ENCODE measurements at regions not wholly inside any gene's neighbourhood (a gene's known extent, or its start where the extent isn't known, plus 50 kb on each side); places are given as distances from the start of the nearest gene placed in this dataset.
"Not testable (repeated sequence)": the region's sequence is repeated elsewhere in the genome, so short reads cannot be mapped to it uniquely, and the experiment has no call there.

DNA sequence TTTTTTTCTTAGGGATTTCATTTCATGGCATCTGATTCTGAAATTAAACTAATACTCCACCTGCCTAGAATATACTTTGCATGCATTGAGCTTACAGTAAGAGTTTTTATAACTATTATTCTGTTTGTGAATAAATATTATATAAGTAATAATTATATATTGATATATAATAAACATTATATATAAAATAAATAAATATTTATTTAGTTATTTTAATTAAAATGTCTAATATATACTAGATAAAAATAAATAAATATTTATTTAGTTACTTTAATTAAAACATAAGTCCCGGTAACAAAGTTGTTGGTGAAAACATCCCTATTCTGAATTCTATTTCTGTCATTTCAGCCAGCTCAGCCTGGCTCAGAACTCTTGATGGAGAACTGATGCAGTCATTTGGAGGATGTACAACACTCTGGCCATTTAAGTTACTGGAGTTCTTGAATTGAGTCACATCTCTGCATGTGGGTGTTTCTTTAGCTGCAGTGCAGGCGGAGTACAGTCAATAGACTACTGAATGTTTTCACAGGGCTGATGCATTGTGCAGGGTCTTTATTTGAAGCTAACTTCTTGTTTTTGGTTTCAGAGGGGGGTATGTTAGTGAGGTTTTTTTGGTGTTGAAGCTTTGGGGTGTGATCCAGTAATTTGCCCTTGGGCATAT is 508.9 kb upstream of the ADGRB3 start (continued):
- TF ChIP-seq GABPA (IDR thresholded peaks at IDR 0.05; ENCODE audit: borderline replicate concordance, insufficient read depth, low read length) (no peak), NANOG (IDR thresholded peaks at IDR 0.05; ENCODE audit: insufficient read depth, low read depth, low read length, poor library complexity, severe bottlenecking) (no peak)

DNA sequence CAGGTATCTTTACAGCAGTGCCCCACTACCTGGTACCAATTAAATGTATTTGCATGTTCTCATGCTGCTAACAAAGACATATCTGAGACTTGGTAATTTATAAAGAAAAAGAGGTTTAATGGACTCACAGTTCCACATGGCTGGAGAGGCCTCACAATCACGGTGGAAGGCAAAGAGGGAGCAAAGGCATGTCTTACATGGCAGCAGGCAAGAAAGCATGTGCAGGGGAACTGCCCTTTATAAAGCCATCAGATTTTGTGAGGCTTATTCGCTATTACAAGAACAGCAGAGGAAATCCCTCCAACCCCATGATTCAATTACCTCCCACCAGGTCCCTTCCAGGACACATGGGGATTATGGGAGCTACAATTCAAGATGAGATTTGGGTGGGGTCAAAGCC is 512.1 kb upstream of the ADGRB3 start:
- FAIRE-seq; H2BK12ac ChIP-seq (ENCODE audit: low read depth, low read length); H3K4ac ChIP-seq (replicated peaks; ENCODE audit: insufficient read length, low read depth, low read length); H4K91ac ChIP-seq (replicated peaks; ENCODE audit: insufficient read length, low read length); H3K4me2 ChIP-seq (ENCODE audit: insufficient read depth in 1 of 2, low read depth in 2 of 2, low read length in 2 of 2); H3K4me1 ChIP-seq (replicated peaks in 1 of 4; ENCODE audit: control insufficient read depth in 3 of 4, insufficient read depth in 4 of 4, low read length in 3 of 4); H2BK20ac ChIP-seq (ENCODE audit: low read length); H2AK5ac ChIP-seq (ENCODE audit: low read depth, low read length); H2AFZ ChIP-seq (ENCODE audit: low read length); H4K8ac ChIP-seq (ENCODE audit: extremely low read depth, insufficient read depth, low read length); H3K4me3 ChIP-seq (ENCODE audit: extremely low read depth in 1 of 4, insufficient read depth in 2 of 4, low read depth in 3 of 4, low read length in 4 of 4); H2BK5ac ChIP-seq (ENCODE audit: low read depth, low read length); H3K18ac ChIP-seq (ENCODE audit: extremely low read depth, low read length); H3K56ac ChIP-seq (replicated peaks; ENCODE audit: insufficient read length, low read depth, low read length); H3K23me2 ChIP-seq (ENCODE audit: low read depth, low read length); H3K79me2 ChIP-seq (ENCODE audit: control insufficient read depth in 1 of 2, insufficient read depth in 2 of 2, low read length in 2 of 2); H2BK120ac ChIP-seq (replicated peaks; ENCODE audit: low read depth, low read length); DNase-seq (ENCODE audit: low read depth in 1 of 2, low spot score in 2 of 2); H3K23ac ChIP-seq (ENCODE audit: insufficient read length); H3K14ac ChIP-seq (ENCODE audit: insufficient read length); H2BK15ac ChIP-seq (ENCODE audit: low read length); H3K79me1 ChIP-seq (ENCODE audit: low read depth, low read length); H3K27ac ChIP-seq (ENCODE audit: low read depth, low read length); POLR2A ChIA-PET (ENCODE audit: partially characterized antibody); H3K9ac ChIP-seq (replicated peaks in 1 of 4; ENCODE audit: extremely low read depth in 1 of 4, low read depth in 3 of 4, low read length in 3 of 4); H3K27me3 ChIP-seq (replicated peaks in 1 of 4; ENCODE audit: control insufficient read depth in 3 of 4, extremely low read depth in 1 of 4, insufficient read depth in 3 of 4, low read length in 3 of 4); H4K5ac ChIP-seq (ENCODE audit: insufficient read length, low read depth, low read length); H3K36me3 ChIP-seq (ENCODE audit: control insufficient read depth in 2 of 4, insufficient read depth in 4 of 4, low read length in 3 of 4); H4K20me1 ChIP-seq (replicated peaks in 1 of 2; ENCODE audit: control insufficient read depth in 1 of 2, insufficient read depth in 2 of 2, low read length in 2 of 2): not testable (repeated sequence)
- peaks cover 22% of the 10 kb centered on the region in 2 experiments for H3K9me3 ChIP-seq (ENCODE audit: insufficient read depth in 2 of 2, low read depth in 1 of 2, low read length in 1 of 2)
- CTCF ChIA-PET (ENCODE audit: partially characterized antibody) = interaction anchor here (0.8 kb wide), 1 partner anchor 102 kb away, joined by 3 read pairs; no protein-coding TSS in a partner anchor
- 93% methylated on average over 2 of the region's 2 CpGs; no CpG with 5 or more reads in 1 of the 2 experiments for WGBS, 2 experiments (ENCODE audit: extremely low coverage in 1 of 2, insufficient coverage in 1 of 2, insufficient read length in 1 of 2, insufficient replicate concordance in 2 of 2, low coverage in 1 of 2, low lambda C conversion rate in 2 of 2, missing lambda C conversion rate in 1 of 2)

Data from H1 (cell line).